Neural cell (in vitro differentiated cells): ENCODE measurements at regions not wholly inside any gene's neighbourhood (a gene's known extent, or its start where the extent isn't known, plus 50 kb on each side); places are given as distances from the start of the nearest gene placed in this dataset.

Experiments used
- H2AFZ ChIP-seq: fragments of 200-600, 300-800 bp; sonication (generic), shearing (Covaris generic); 2 replicates; pipeline ENCODE4 v1.6.0; 2014; ENCODE audit warnings: low read depth, mild to moderate bottlenecking, antibody characterized with exemption, low read length, moderate library complexity
- H3F3A ChIP-seq: fragments of 200-600 bp; shearing (Covaris generic); 2 replicates; pipeline ENCODE4 v1.6.1; 2016; ENCODE audit warnings: mild to moderate bottlenecking, moderate library complexity, mixed read lengths, antibody characterized with exemption, low read length; ENCODE audit not compliant: insufficient read depth, poor library complexity, severe bottlenecking
- H3K27ac ChIP-seq: fragments of 200-600, 300-800 bp; sonication (generic), shearing (Covaris generic); 2 replicates; pipeline ENCODE4 v1.5.1; 2014; ENCODE audit warnings: mild to moderate bottlenecking, low read length, moderate library complexity
- H3K27me3 ChIP-seq: fragments of 300-800, 200-600 bp; sonication (generic), shearing (Covaris generic); 2 replicates; pipeline ENCODE4 v1.6.0; 2014; ENCODE audit warnings: mild to moderate bottlenecking, low read depth, low read length, moderate library complexity; ENCODE audit not compliant: insufficient read depth
- H3K36me3 ChIP-seq: fragments of 300-800, 200-600 bp; sonication (generic), shearing (Covaris generic); 2 replicates; pipeline ENCODE4 v1.5.1; 2014; ENCODE audit warnings: mild to moderate bottlenecking, antibody characterized with exemption, low read length, moderate library complexity; ENCODE audit not compliant: insufficient read depth
- H3K4me2 ChIP-seq: fragments of 300-800, 200-600 bp; sonication (generic), shearing (Covaris generic); 2 replicates; pipeline ENCODE4 v1.6.0; 2014; ENCODE audit warnings: mild to moderate bottlenecking, low read length
- H3K4me3 ChIP-seq: fragments of 300-800, 200-600 bp; sonication (generic), shearing (Covaris generic); 2 replicates; pipeline ENCODE4 v1.5.1; 2014; ENCODE audit warnings: mild to moderate bottlenecking, low read length, moderate library complexity
- H3K79me2 ChIP-seq: fragments of 200-600 bp; shearing (Covaris generic); replicated peaks from 2 replicates; pipeline ENCODE4 v1.6.0; 2014; ENCODE audit warnings: mild to moderate bottlenecking, low read length, moderate library complexity; ENCODE audit not compliant: insufficient read depth
- H3K9ac ChIP-seq: fragments of 300-800, 200-600 bp; sonication (generic), shearing (Covaris generic); 2 replicates; pipeline ENCODE4 v1.6.1; 2016; ENCODE audit warnings: mild to moderate bottlenecking, low read length, mixed read lengths
- H3K9me2 ChIP-seq: fragments of 200-600 bp; shearing (Covaris generic); 2 replicates; pipeline ENCODE4 v1.6.1; 2016; ENCODE audit warnings: mild to moderate bottlenecking, low read length, mixed read lengths; ENCODE audit not compliant: insufficient read depth
- H3K9me3 ChIP-seq: fragments of 200-600, 300-800 bp; sonication (generic), shearing (Covaris generic); 2 replicates; pipeline ENCODE4 v1.6.1; 2016; ENCODE audit warnings: mild to moderate bottlenecking, mixed run types, low read length, moderate library complexity, mixed read lengths
- H4K20me1 ChIP-seq: fragments of 200-600 bp; shearing (Covaris generic); 2 replicates; pipeline ENCODE4 v1.6.1; 2016; ENCODE audit warnings: mild to moderate bottlenecking, mixed run types; ENCODE audit not compliant: insufficient read depth
- CTCF ChIP-seq: fragments of 450-650 bp; IDR thresholded peaks from 2 replicates; pipeline ENCODE4 v1.5.1; 2014; ENCODE audit warnings: antibody characterized with exemption, mild to moderate bottlenecking, moderate library complexity; ENCODE audit not compliant: poor library complexity, severe bottlenecking
- EP300 ChIP-seq: fragments of 450-650 bp; conservative IDR thresholded peaks from 2 replicates; pipeline ENCODE4 v1.6.1; 2014; ENCODE audit warnings: antibody characterized with exemption, mild to moderate bottlenecking, moderate library complexity; ENCODE audit not compliant: poor library complexity, severe bottlenecking
- EZH2 ChIP-seq: fragments of 200-600, 300-800 bp; shearing (Covaris generic), sonication (generic); IDR thresholded peaks from 2 replicates; pipeline ENCODE4 v1.6.1; 2014; ENCODE audit warnings: antibody characterized with exemption, low read length, borderline replicate concordance, mild to moderate bottlenecking; ENCODE audit not compliant: insufficient read depth, poor library complexity, severe bottlenecking
- MXI1 ChIP-seq: fragments of 450-650 bp; conservative IDR thresholded peaks from 2 replicates; pipeline ENCODE4 v1.6.1; 2014; ENCODE audit warnings: antibody characterized with exemption, mild to moderate bottlenecking; ENCODE audit not compliant: poor library complexity, severe bottlenecking
- POLR2AphosphoS5 ChIP-seq: IDR thresholded peaks from 2 replicates; pipeline ENCODE4 v1.6.1; 2012
- RAD21 ChIP-seq: fragments of 450-650 bp; conservative IDR thresholded peaks from 2 replicates; pipeline ENCODE4 v1.6.1; 2014; ENCODE audit warnings: antibody characterized with exemption, mild to moderate bottlenecking, moderate library complexity
- REST ChIP-seq: IDR thresholded peaks from 2 replicates; pipeline ENCODE4 v1.6.1; 2012; ENCODE audit warnings: borderline replicate concordance
- SMC3 ChIP-seq: fragments of 450-650 bp; conservative IDR thresholded peaks from 2 replicates; pipeline ENCODE4 v1.6.1; 2014; ENCODE audit warnings: antibody characterized with exemption, mild to moderate bottlenecking, moderate library complexity; ENCODE audit not compliant: poor library complexity
- TAF1 ChIP-seq: IDR thresholded peaks from 2 replicates; pipeline ENCODE4 v1.6.1; 2012; ENCODE audit warnings: low read depth

- TF ChIP-seq RAD21: no peak
Measured at GRCh38 chr12:68498736-68499135, 112.0 kb upstream of the RAP1B start (continued).

GRCh38 chr12:68499616-68500015 lies 111.1 kb upstream of the RAP1B start:
- no peak overlapping the region for H3K4me2 ChIP-seq
- no peaks in the 10 kb centered on the region for H4K20me1 ChIP-seq
- no peaks in the 10 kb centered on the region for H3K27me3 ChIP-seq
- H3K79me2 ChIP-seq: no peaks in the 10 kb centered on the region
- H3K4me3 ChIP-seq: no peak overlapping the region
- H2AFZ ChIP-seq: no peak overlapping the region
- TF ChIP-seq RAD21 (no peak), EP300 (no peak), SMC3 (no peak), EZH2 (no peak), CTCF (no peak), POLR2AphosphoS5 (no peak), TAF1 (no peak), REST (no peak), MXI1 (no peak)
- H3K9ac ChIP-seq: no peak overlapping the region
- H3K36me3 ChIP-seq: no peaks in the 10 kb centered on the region
- H3K27ac ChIP-seq: no peak overlapping the region
- no peaks in the 10 kb centered on the region for H3F3A ChIP-seq
- no peaks in the 10 kb centered on the region for H3K9me3 ChIP-seq
- H3K9me2 ChIP-seq: no peaks in the 10 kb centered on the region

- H3K9me3 ChIP-seq: no peaks in the 10 kb centered on the region
- no peaks in the 10 kb centered on the region for H3K79me2 ChIP-seq
- H3K27me3 ChIP-seq: no peaks in the 10 kb centered on the region
- no peaks in the 10 kb centered on the region for H3K36me3 ChIP-seq
- no peak overlapping the region for H2AFZ ChIP-seq
- H3K9me2 ChIP-seq: no peaks in the 10 kb centered on the region
- TF ChIP-seq SMC3 (no peak), MXI1 (no peak), CTCF (no peak), EZH2 (no peak), TAF1 (no peak), REST (no peak), EP300 (no peak), POLR2AphosphoS5 (no peak), RAD21 (no peak)
- no peaks in the 10 kb centered on the region for H3F3A ChIP-seq
- H3K4me3 ChIP-seq: no peak overlapping the region
- H3K4me2 ChIP-seq: no peak overlapping the region
- no peaks in the 10 kb centered on the region for H4K20me1 ChIP-seq
- no peak overlapping the region for H3K9ac ChIP-seq
- H3K27ac ChIP-seq: no peak overlapping the region
Measured at GRCh38 chr12:68501226-68501625, 109.5 kb upstream of the RAP1B start.
